SK-N-SH (cell line): ENCODE measurements at regions not wholly inside any gene's neighbourhood (a gene's known extent, or its start where the extent isn't known, plus 50 kb on each side); places are given as distances from the start of the nearest gene placed in this dataset.

Experiments
- CTCF ChIA-PET: fragments of 300-600, 350-600 bp; formaldehyde crosslinking; extraction: SDS; loops from one replicate; lab custom pipeline; 2021; lab: Yijun Ruan, JAX
- POLR2A ChIA-PET: fragments of 350-600 bp; sonication (Branson Sonifier 250); formaldehyde crosslinking; extraction: SDS; loops from one replicate; lab custom pipeline; 2020; ENCODE audit warnings: antibody characterized with exemption, inconsistent platforms; lab: Yijun Ruan, JAX
- DNase-seq: peaks from one replicate; pipeline ENCODE4 v3.0.0; 2012
- H2AFZ ChIP-seq: fragments of 200-600 bp; sonication (generic); 2 replicates; pipeline ENCODE4 v1.8.1; 2016; ENCODE audit warnings: antibody characterized with exemption, mild to moderate bottlenecking, low read depth
- H3F3A ChIP-seq: fragments of 200-600 bp; sonication (generic); replicated peaks from 2 replicates; pipeline ENCODE3; 2016; ENCODE audit warnings: antibody characterized with exemption, mild to moderate bottlenecking; ENCODE audit not compliant: insufficient read depth
- H3K27ac ChIP-seq, 2 experiments: fragments of 200-500 bp in 1 of 2; fragments of 200-600 bp in 1 of 2; sonication (Bioruptor generic) in 1 of 2; sonication (generic), shearing (Covaris generic) in 1 of 2; 2 replicates each; pipeline versions ENCODE4 v1.5.1 to v1.6.1; 2014 to 2016; ENCODE audit warnings: low read depth in 2 of 2, inconsistent platforms in 1 of 2, low read length in 1 of 2, mild to moderate bottlenecking in 1 of 2, mixed read lengths in 1 of 2
- H3K27me3 ChIP-seq: fragments of 200-600 bp; sonication (generic), shearing (Covaris generic); 2 replicates; pipeline ENCODE4 v1.6.1; 2016; ENCODE audit warnings: mixed run types; ENCODE audit not compliant: insufficient read depth
- H3K36me3 ChIP-seq, 2 experiments: fragments of 200-500 bp in 1 of 2; fragments of 200-600 bp in 1 of 2; sonication (Bioruptor generic) in 1 of 2; sonication (generic) in 1 of 2; replicated peaks in 1 of 2; 2 replicates each; pipeline versions ENCODE3 to v1.5.1; 2014 to 2016; ENCODE audit warnings: low read length in 1 of 2, mild to moderate bottlenecking in 1 of 2; ENCODE audit not compliant: insufficient read depth in 2 of 2, control insufficient read depth in 1 of 2
- H3K4me1 ChIP-seq, 2 experiments: fragments of 200-500 bp in 1 of 2; fragments of 200-600 bp in 1 of 2; sonication (Bioruptor generic) in 1 of 2; sonication (generic), shearing (Covaris generic) in 1 of 2; 2 replicates each; pipeline versions ENCODE4 v1.5.1 to v1.6.1; 2014 to 2016; ENCODE audit warnings: low read depth in 1 of 2, low read length in 1 of 2, mixed run types in 1 of 2; ENCODE audit not compliant: insufficient read depth in 2 of 2, control insufficient read depth in 1 of 2
- H3K4me2 ChIP-seq: fragments of 200-600 bp; sonication (generic), shearing (Covaris generic); 2 replicates; pipeline ENCODE4 v1.6.1; 2017; ENCODE audit warnings: mixed run types
- H3K4me3 ChIP-seq, 2 experiments: fragments of 200-500 bp in 1 of 2; fragments of 200-600 bp in 1 of 2; sonication (Bioruptor generic) in 1 of 2; sonication (generic), shearing (Covaris generic) in 1 of 2; 2 replicates each; pipeline versions ENCODE4 v1.5.1 to v1.8.1; 2014 to 2016; ENCODE audit warnings: low read depth in 2 of 2, inconsistent platforms in 1 of 2, low read length in 1 of 2, mild to moderate bottlenecking in 1 of 2, mixed read lengths in 1 of 2, moderate library complexity in 1 of 2
- H3K79me2 ChIP-seq: fragments of 200-600 bp; sonication (generic); 2 replicates; pipeline ENCODE4 v1.8.1; 2017; ENCODE audit warnings: mild to moderate bottlenecking; ENCODE audit not compliant: insufficient read depth
- H3K9ac ChIP-seq: fragments of 200-600 bp; sonication (generic); 2 replicates; pipeline ENCODE4 v1.6.1; 2017; ENCODE audit warnings: mixed run types
- H3K9me2 ChIP-seq: fragments of 200-600 bp; sonication (generic); 2 replicates; pipeline ENCODE4 v1.6.1; 2017; ENCODE audit warnings: mixed run types
- H3K9me3 ChIP-seq: fragments of 200-600 bp; sonication (generic); 2 replicates; pipeline ENCODE4 v1.6.1; 2017; ENCODE audit warnings: mixed run types, mild to moderate bottlenecking, moderate library complexity
- H4K20me1 ChIP-seq: fragments of 200-600 bp; sonication (generic); 2 replicates; pipeline ENCODE4 v1.6.1; 2017; ENCODE audit warnings: mild to moderate bottlenecking, mixed run types; ENCODE audit not compliant: insufficient read depth
- CHD2 ChIP-seq: fragments of 150-350 bp; IDR thresholded peaks from 2 replicates; pipeline ENCODE4 v1.6.1; 2018; ENCODE audit warnings: low read length; ENCODE audit not compliant: partially characterized antibody
- CTCF ChIP-seq: fragments of 200-600 bp; sonication (generic); IDR thresholded peaks from 2 replicates; pipeline ENCODE4 v1.6.1; 2017; ENCODE audit warnings: antibody characterized with exemption, mild to moderate bottlenecking, moderate library complexity
- EP300 ChIP-seq, 2 experiments: IDR thresholded peaks; 2 replicates each; pipeline versions ENCODE4 v1.4.0 to v1.6.1; 2012; ENCODE audit warnings: borderline replicate concordance in 1 of 2, low read depth in 1 of 2, low read length in 1 of 2
- FOSL2 ChIP-seq: IDR thresholded peaks from 2 replicates; pipeline ENCODE4 v1.4.0; 2012; ENCODE audit warnings: low read depth, mild to moderate bottlenecking, moderate library complexity, borderline replicate concordance
- FOXM1 ChIP-seq: IDR thresholded peaks from 2 replicates; pipeline ENCODE4 v1.4.0; 2012; ENCODE audit warnings: low read depth, mild to moderate bottlenecking
- GATA2 ChIP-seq: sonication (generic); formaldehyde crosslinking; IDR thresholded peaks from 2 replicates; pipeline ENCODE4 v1.5.0; 2020; ENCODE audit warnings: mild to moderate bottlenecking, missing genetic modification reagents
- MAX ChIP-seq: IDR thresholded peaks from 2 replicates; pipeline ENCODE4 v1.4.0; 2012; ENCODE audit warnings: low read depth
- MEF2A ChIP-seq: IDR thresholded peaks from 2 replicates; pipeline ENCODE4 v1.4.0; 2012; ENCODE audit warnings: low read depth, borderline replicate concordance
- POLR2AphosphoS5 ChIP-seq: IDR thresholded peaks from 2 replicates; pipeline ENCODE4 v1.6.1; 2012; ENCODE audit warnings: low read depth, low read length
- RCOR1 ChIP-seq: fragments of 150-350 bp; IDR thresholded peaks from 2 replicates; pipeline ENCODE4 v1.6.1; 2017; ENCODE audit warnings: antibody characterized with exemption, low read length
- SMC3 ChIP-seq: IDR thresholded peaks from 2 replicates; pipeline ENCODE4 v1.6.1; 2012; ENCODE audit warnings: low read depth, low read length, improper control_type of control experiment
- TCF12 ChIP-seq: IDR thresholded peaks from 2 replicates; pipeline ENCODE4 v1.4.0; 2012
- TEAD4 ChIP-seq: IDR thresholded peaks from 2 replicates; pipeline ENCODE4 v1.4.0; 2012; ENCODE audit warnings: mild to moderate bottlenecking, borderline replicate concordance; ENCODE audit not compliant: insufficient read depth
- YY1 ChIP-seq: IDR thresholded peaks from 2 replicates; pipeline ENCODE4 v1.4.0; 2012; ENCODE audit warnings: low read depth, mild to moderate bottlenecking
- ZBTB33 ChIP-seq: IDR thresholded peaks from 2 replicates; pipeline ENCODE4 v1.4.0; 2012; ENCODE audit warnings: low read depth, borderline replicate concordance
- WGBS: methylation state at CpG from one replicate; pipeline ENCODE4 v1.1.6; 2017; ENCODE audit warnings: low lambda C conversion rate; 5-methylcytosine and 5-hydroxymethylcytosine counted together
- TF ChIP-seq, protein P1 (sequence below): IDR thresholded peaks from 2 replicates; pipeline ENCODE4 v1.4.0; 2012; ENCODE audit warnings: low read depth, borderline replicate concordance

- no peak for TF ChIP-seq CHD2
These were observed 841.8 kb upstream of the TENM4 start (continued) for GRCh38 chr11:80282643-80283042.

DNA sequence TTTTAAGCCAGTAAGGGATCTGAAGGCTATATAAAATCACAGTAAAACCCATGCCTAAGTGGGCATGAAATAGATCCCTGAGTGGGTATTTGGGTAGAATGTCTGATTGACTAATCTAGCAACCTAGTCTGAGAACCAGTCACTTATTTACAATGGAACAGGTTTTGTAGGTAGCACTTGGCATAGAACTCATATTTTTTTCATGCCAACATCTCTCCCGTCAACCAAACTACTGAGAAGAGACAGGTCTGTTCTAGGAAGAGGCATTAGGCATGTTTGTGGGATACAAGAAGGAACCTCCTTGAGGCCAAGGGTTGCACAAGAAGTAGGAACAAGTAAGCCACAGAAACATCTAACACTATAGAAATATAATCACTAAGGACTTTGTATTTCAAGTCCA lies 840.4 kb upstream of the TENM4 start:
- DNase-seq, result no peak

More for the DNA sequence above, 840.4 kb upstream of the TENM4 start:
- ChIA-PET CTCF (no interaction called here), POLR2A (no interaction called here)
- H2AFZ ChIP-seq, result no peak overlapping the region
- no peaks in the 10 kb centered on the region for H3F3A ChIP-seq
- H4K20me1 ChIP-seq, result no peaks in the 10 kb centered on the region
- TF ChIP-seq TCF12 (no peak), FOSL2 (no peak), MEF2A (no peak), POLR2AphosphoS5 (no peak), FOXM1 (no peak), MAX (no peak), SMC3 (no peak), EP300 (IDR thresholded peaks at IDR 0.05; ENCODE audit: borderline replicate concordance in 1 of 2, low read depth in 1 of 2, low read length in 1 of 2) (no peak), RCOR1 (no peak), GATA2 (CRISPR knock-in tag) (no peak), ZBTB33 (no peak), CTCF (no peak), YY1 (no peak), TEAD4 (no peak)
- TF ChIP-seq, protein P1, sequence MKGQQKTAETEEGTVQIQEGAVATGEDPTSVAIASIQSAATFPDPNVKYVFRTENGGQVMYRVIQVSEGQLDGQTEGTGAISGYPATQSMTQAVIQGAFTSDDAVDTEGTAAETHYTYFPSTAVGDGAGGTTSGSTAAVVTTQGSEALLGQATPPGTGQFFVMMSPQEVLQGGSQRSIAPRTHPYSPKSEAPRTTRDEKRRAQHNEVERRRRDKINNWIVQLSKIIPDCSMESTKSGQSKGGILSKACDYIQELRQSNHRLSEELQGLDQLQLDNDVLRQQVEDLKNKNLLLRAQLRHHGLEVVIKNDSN, result no peak
- no peaks in the 10 kb centered on the region for H3K4me1 ChIP-seq
- no peaks in the 10 kb centered on the region for H3K36me3 ChIP-seq
- H3K9ac ChIP-seq, result no peak overlapping the region
- no peak overlapping the region for H3K4me2 ChIP-seq
- H3K9me2 ChIP-seq, result no peaks in the 10 kb centered on the region
- no peaks in the 10 kb centered on the region for H3K27me3 ChIP-seq
- no peaks in the 10 kb centered on the region for H3K9me3 ChIP-seq
- no peak overlapping the region for H3K4me3 ChIP-seq
- no peaks in the 10 kb centered on the region for H3K79me2 ChIP-seq
- 21% methylated on average over 1 of the region's 1 CpG for WGBS
- no peak overlapping the region for H3K27ac ChIP-seq
